Esophagus muscularis mucosa (tissue), 4 donors: ENCODE measurements at regions not wholly inside any gene's neighbourhood (a gene's known extent, or its start where the extent isn't known, plus 50 kb on each side); places are given as distances from the start of the nearest gene placed in this dataset.

Experiments
- EP300 ChIP-seq: sonication (generic); formaldehyde crosslinking; IDR thresholded peaks from one replicate; pipeline ENCODE4 v1.6.1; 2017; ENCODE audit warnings: antibody characterized with exemption
- POLR2A ChIP-seq: fragments of 450-650 bp; IDR thresholded peaks from one replicate; pipeline ENCODE4 v1.6.1; 2017; ENCODE audit warnings: antibody characterized with exemption, moderate library complexity, mild to moderate bottlenecking, low read depth
- TF ChIP-seq, protein P1 (sequence below), 3 experiments: fragments of 200-600 bp in 2 of 3; fragments of 450-650 bp in 1 of 3; sonication (generic) in 2 of 3; IDR thresholded peaks; one replicate each; pipeline ENCODE4 v1.5.1; 2017 to 2019; ENCODE audit warnings: antibody characterized with exemption in 3 of 3, mild to moderate bottlenecking in 2 of 3, moderate library complexity in 1 of 3

DNA sequence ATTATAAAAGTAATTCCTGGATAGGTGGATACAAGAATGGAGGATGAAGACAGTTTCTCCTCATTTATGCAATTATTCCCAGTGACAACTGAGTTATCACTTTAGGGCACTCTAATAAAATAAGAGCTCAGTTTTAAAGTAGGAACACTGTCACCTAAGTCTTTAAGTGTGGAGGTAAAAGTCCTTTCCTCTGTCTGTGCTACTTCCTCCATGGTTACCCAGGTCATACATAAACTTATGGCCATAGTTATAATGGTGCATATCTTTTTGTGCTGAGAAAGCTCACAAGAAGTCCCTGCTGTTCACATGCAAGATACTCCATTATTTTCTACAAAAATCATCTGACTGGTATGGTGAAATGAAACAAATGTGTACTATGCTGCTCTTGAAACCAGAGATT is 1093.6 kb downstream of the IGSF11 start:
- TF ChIP-seq, protein P1, sequence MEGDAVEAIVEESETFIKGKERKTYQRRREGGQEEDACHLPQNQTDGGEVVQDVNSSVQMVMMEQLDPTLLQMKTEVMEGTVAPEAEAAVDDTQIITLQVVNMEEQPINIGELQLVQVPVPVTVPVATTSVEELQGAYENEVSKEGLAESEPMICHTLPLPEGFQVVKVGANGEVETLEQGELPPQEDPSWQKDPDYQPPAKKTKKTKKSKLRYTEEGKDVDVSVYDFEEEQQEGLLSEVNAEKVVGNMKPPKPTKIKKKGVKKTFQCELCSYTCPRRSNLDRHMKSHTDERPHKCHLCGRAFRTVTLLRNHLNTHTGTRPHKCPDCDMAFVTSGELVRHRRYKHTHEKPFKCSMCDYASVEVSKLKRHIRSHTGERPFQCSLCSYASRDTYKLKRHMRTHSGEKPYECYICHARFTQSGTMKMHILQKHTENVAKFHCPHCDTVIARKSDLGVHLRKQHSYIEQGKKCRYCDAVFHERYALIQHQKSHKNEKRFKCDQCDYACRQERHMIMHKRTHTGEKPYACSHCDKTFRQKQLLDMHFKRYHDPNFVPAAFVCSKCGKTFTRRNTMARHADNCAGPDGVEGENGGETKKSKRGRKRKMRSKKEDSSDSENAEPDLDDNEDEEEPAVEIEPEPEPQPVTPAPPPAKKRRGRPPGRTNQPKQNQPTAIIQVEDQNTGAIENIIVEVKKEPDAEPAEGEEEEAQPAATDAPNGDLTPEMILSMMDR (IDR thresholded peaks at IDR 0.05): no peak
- TF ChIP-seq EP300 (no peak), POLR2A (no peak)
